BLaER1 (cell line): ENCODE measurements at regions not wholly inside any gene's neighbourhood (a gene's known extent, or its start where the extent isn't known, plus 50 kb on each side); places are given as distances from the start of the nearest gene placed in this dataset.
"Not testable (repeated sequence)": the region's sequence is repeated elsewhere in the genome, so short reads cannot be mapped to it uniquely, and the experiment has no call there.

Experiments
- H3K27ac ChIP-seq: shearing (Covaris generic); formaldehyde crosslinking; 2 replicates; pipeline ENCODE4 v1.8.1; 2022
- H3K27me3 ChIP-seq: shearing (Covaris generic); formaldehyde crosslinking; 2 replicates; pipeline ENCODE4 v1.8.1; 2022
- H3K36me3 ChIP-seq: shearing (Covaris generic); formaldehyde crosslinking; 2 replicates; pipeline ENCODE4 v1.8.1; 2022
- H3K4me1 ChIP-seq: shearing (Covaris generic); formaldehyde crosslinking; 2 replicates; pipeline ENCODE4 v1.8.1; 2022
- H3K4me2 ChIP-seq: shearing (Covaris generic); formaldehyde crosslinking; 2 replicates; pipeline ENCODE4 v1.8.1; 2022
- H3K4me3 ChIP-seq: shearing (Covaris generic); formaldehyde crosslinking; 2 replicates; pipeline ENCODE4 v1.8.1; 2022
- H3K9ac ChIP-seq: shearing (Covaris generic); formaldehyde crosslinking; 2 replicates; pipeline ENCODE4 v1.8.1; 2022
- H3K9me3 ChIP-seq: shearing (Covaris generic); formaldehyde crosslinking; 2 replicates; pipeline ENCODE4 v1.8.1; 2022
- H4K20me1 ChIP-seq: shearing (Covaris generic); formaldehyde crosslinking; 2 replicates; pipeline ENCODE4 v1.8.1; 2022
- Cebpa-rat ChIP-seq: shearing (Covaris generic); IDR thresholded peaks from 2 replicates; pipeline ENCODE4 v1.8.1; 2022

GRCh38 chr1:184889902-184890301, 84.4 kb downstream of the NIBAN1 start:
- no peak overlapping the region for H3K9ac ChIP-seq

GRCh38 chr1:184889166-184889565, 85.1 kb downstream of the NIBAN1 start:
- Histone ChIP-seq H3K4me3 (no peak overlapping the region), H3K27me3 (no peaks in the 10 kb centered on the region), H4K20me1 (no peaks in the 10 kb centered on the region), H3K27ac (no peak overlapping the region), H3K9me3 (no peaks in the 10 kb centered on the region), H3K4me1 (no peaks in the 10 kb centered on the region), H3K36me3 (no peaks in the 10 kb centered on the region), H3K4me2 (no peak overlapping the region), H3K9ac (no peak overlapping the region)
- no peak for TF ChIP-seq Cebpa-rat

More at GRCh38 chr1:184889902-184890301, 84.4 kb downstream of the NIBAN1 start:
- Histone ChIP-seq H3K4me1 (no peaks in the 10 kb centered on the region), H4K20me1 (no peaks in the 10 kb centered on the region), H3K4me2 (no peak overlapping the region), H3K27ac (no peak overlapping the region), H3K9me3 (no peaks in the 10 kb centered on the region), H3K36me3 (no peaks in the 10 kb centered on the region), H3K27me3 (no peaks in the 10 kb centered on the region), H3K4me3 (no peak overlapping the region)
- no peak for TF ChIP-seq Cebpa-rat

- H3K4me3 ChIP-seq = no peak overlapping the region
- H3K4me2 ChIP-seq = no peak overlapping the region
- TF ChIP-seq Cebpa-rat = no peak
- no peak overlapping the region for H3K9ac ChIP-seq
- no peaks in the 10 kb centered on the region for H3K36me3 ChIP-seq
- H3K27ac ChIP-seq = no peak overlapping the region
- no peaks in the 10 kb centered on the region for H3K9me3 ChIP-seq
- no peaks in the 10 kb centered on the region for H4K20me1 ChIP-seq
- no peaks in the 10 kb centered on the region for H3K27me3 ChIP-seq
- H3K4me1 ChIP-seq = no peaks in the 10 kb centered on the region
These were observed 85.8 kb downstream of the NIBAN1 start for GRCh38 chr1:184888505-184888904.

- TF ChIP-seq Cebpa-rat = no peak
- no peaks in the 10 kb centered on the region for H4K20me1 ChIP-seq
- H3K9ac ChIP-seq = no peak overlapping the region
- H3K9me3 ChIP-seq = no peaks in the 10 kb centered on the region
- H3K4me2 ChIP-seq = no peak overlapping the region
- H3K27me3 ChIP-seq = no peaks in the 10 kb centered on the region
- no peak overlapping the region for H3K4me3 ChIP-seq
- no peaks in the 10 kb centered on the region for H3K36me3 ChIP-seq
- H3K27ac ChIP-seq = no peak overlapping the region
- no peaks in the 10 kb centered on the region for H3K4me1 ChIP-seq
These were observed 91.1 kb downstream of the NIBAN1 start for GRCh38 chr1:184882957-184883815.

GRCh38 chr1:184881941-184882913, 92.1 kb downstream of the NIBAN1 start:
- Histone ChIP-seq H3K4me1 (no peaks in the 10 kb centered on the region), H3K4me2 (no peak overlapping the region), H3K36me3 (no peaks in the 10 kb centered on the region), H3K27ac (no peak overlapping the region), H3K9me3 (no peaks in the 10 kb centered on the region), H3K9ac (no peak overlapping the region), H3K27me3 (no peaks in the 10 kb centered on the region), H3K4me3 (no peak overlapping the region), H4K20me1 (no peaks in the 10 kb centered on the region)
- no peak for TF ChIP-seq Cebpa-rat

GRCh38 chr1:184879876-184880557, 94.3 kb downstream of the NIBAN1 start:
- Histone ChIP-seq H3K27me3 (no peaks in the 10 kb centered on the region), H3K4me3 (no peak overlapping the region), H3K27ac (no peak overlapping the region), H3K4me1 (no peaks in the 10 kb centered on the region), H3K9ac (no peak overlapping the region), H3K9me3 (no peaks in the 10 kb centered on the region), H4K20me1 (no peaks in the 10 kb centered on the region), H3K36me3 (no peaks in the 10 kb centered on the region), H3K4me2 (no peak overlapping the region)
- TF ChIP-seq Cebpa-rat = no peak

GRCh38 chr1:184878602-184879001, 95.7 kb downstream of the NIBAN1 start:
- Histone ChIP-seq H3K9me3 (no peaks in the 10 kb centered on the region), H3K9ac (no peak overlapping the region), H3K4me2 (no peak overlapping the region), H3K27me3 (no peaks in the 10 kb centered on the region), H3K4me1 (no peaks in the 10 kb centered on the region), H4K20me1 (no peaks in the 10 kb centered on the region), H3K36me3 (no peaks in the 10 kb centered on the region), H3K27ac (no peak overlapping the region), H3K4me3 (no peak overlapping the region)
- TF ChIP-seq Cebpa-rat = no peak

GRCh38 chr1:184878002-184878401, 96.3 kb downstream of the NIBAN1 start:
- Histone ChIP-seq H3K36me3 (no peaks in the 10 kb centered on the region), H3K4me3 (no peak overlapping the region), H3K4me2 (no peak overlapping the region), H3K9ac (no peak overlapping the region), H3K9me3 (no peaks in the 10 kb centered on the region), H3K27ac (no peak overlapping the region), H3K27me3 (no peaks in the 10 kb centered on the region), H3K4me1 (no peaks in the 10 kb centered on the region), H4K20me1 (no peaks in the 10 kb centered on the region)
- no peak for TF ChIP-seq Cebpa-rat

- H3K27ac ChIP-seq, H3K9me3 ChIP-seq, H3K4me3 ChIP-seq: not testable (repeated sequence)
These were observed 98.3 kb downstream of the NIBAN1 start for GRCh38 chr1:184876015-184876414.

GRCh38 chr1:184875218-184875617, 99.1 kb downstream of the NIBAN1 start:
- no peaks in the 10 kb centered on the region for H3K36me3 ChIP-seq
- H3K9ac ChIP-seq = no peak overlapping the region
- H3K27ac ChIP-seq = no peak overlapping the region
- no peaks in the 10 kb centered on the region for H3K4me1 ChIP-seq
- H3K9me3 ChIP-seq = no peaks in the 10 kb centered on the region
- no peaks in the 10 kb centered on the region for H4K20me1 ChIP-seq
- H3K4me3 ChIP-seq = no peak overlapping the region
- H3K4me2 ChIP-seq = no peak overlapping the region
- TF ChIP-seq Cebpa-rat = no peak
- H3K27me3 ChIP-seq = no peaks in the 10 kb centered on the region

More at GRCh38 chr1:184876015-184876414, 98.3 kb downstream of the NIBAN1 start:
- H3K4me1 ChIP-seq, H3K36me3 ChIP-seq, H4K20me1 ChIP-seq, H3K9ac ChIP-seq, H3K27me3 ChIP-seq, H3K4me2 ChIP-seq: not testable (repeated sequence)
